Esophagus muscularis mucosa (tissue), 4 donors: ENCODE measurements at regions not wholly inside any gene's neighbourhood (a gene's known extent, or its start where the extent isn't known, plus 50 kb on each side); places are given as distances from the start of the nearest gene placed in this dataset.
A peak's percentile ranks its signal among the peaks of the same experiment; 100 is the strongest.

ENCODE experiments used
- DNase-seq: peaks from one replicate; pipeline ENCODE4 v3.0.0-alpha.2; 2017; ENCODE audit errors: extremely low spot score
- H3K27ac ChIP-seq, 4 donors: fragments of 200-600 bp; sonication (generic); replicated peaks in 1 of 4; 1 replicate in 3 of 4; 2 replicates in 1 of 4; pipeline ENCODE4 v1.5.1; 2016 to 2019; ENCODE audit warnings: mild to moderate bottlenecking in 1 of 4
- H3K27me3 ChIP-seq, 4 donors: fragments of 200-600 bp; sonication (generic); one replicate each; pipeline versions ENCODE4 v1.5.1 to v1.6.0; 2016 to 2019
- H3K36me3 ChIP-seq, 4 donors: fragments of 200-600 bp; sonication (generic); one replicate each; pipeline ENCODE4 v1.5.1; 2016 to 2019
- H3K4me1 ChIP-seq, 4 donors: fragments of 200-600 bp; sonication (generic); one replicate each; pipeline ENCODE4 v1.5.1; 2016 to 2019
- H3K4me3 ChIP-seq, 4 donors: fragments of 200-600 bp; sonication (generic); 1 replicate in 2 of 4; 2 replicates in 2 of 4; pipeline ENCODE4 v1.5.1; 2016 to 2019; ENCODE audit warnings: mild to moderate bottlenecking in 4 of 4, moderate library complexity in 1 of 4
- H3K9me3 ChIP-seq, 4 donors: fragments of 200-600 bp; sonication (generic); 1 replicate in 3 of 4; 2 replicates in 1 of 4; pipeline ENCODE4 v1.5.1; 2016 to 2019
- EP300 ChIP-seq: sonication (generic); formaldehyde crosslinking; IDR thresholded peaks from one replicate; pipeline ENCODE4 v1.6.1; 2017; ENCODE audit warnings: antibody characterized with exemption
- POLR2A ChIP-seq: fragments of 450-650 bp; IDR thresholded peaks from one replicate; pipeline ENCODE4 v1.6.1; 2017; ENCODE audit warnings: antibody characterized with exemption, moderate library complexity, mild to moderate bottlenecking, low read depth
- POLR2AphosphoS5 ChIP-seq, 2 donors: sonication (generic); formaldehyde crosslinking; IDR thresholded peaks; one replicate each; pipeline ENCODE4 v1.6.1; 2017; ENCODE audit warnings: antibody characterized with exemption in 2 of 2
- WGBS: methylation state at CpG from one replicate; pipeline ENCODE4 v1.1.5; 2018; 5-methylcytosine and 5-hydroxymethylcytosine counted together
- intact Hi-C: fragments of 100-400 bp; cut with DNase I; formaldehyde crosslinking; loops from one replicate; pipeline ENCODE4 v1.15.1; 2023
- TF ChIP-seq, protein P1 (sequence below), 3 experiments: fragments of 200-600 bp in 2 of 3; fragments of 450-650 bp in 1 of 3; sonication (generic) in 2 of 3; IDR thresholded peaks; one replicate each; pipeline ENCODE4 v1.5.1; 2017 to 2019; ENCODE audit warnings: antibody characterized with exemption in 3 of 3, mild to moderate bottlenecking in 2 of 3, moderate library complexity in 1 of 3

DNA sequence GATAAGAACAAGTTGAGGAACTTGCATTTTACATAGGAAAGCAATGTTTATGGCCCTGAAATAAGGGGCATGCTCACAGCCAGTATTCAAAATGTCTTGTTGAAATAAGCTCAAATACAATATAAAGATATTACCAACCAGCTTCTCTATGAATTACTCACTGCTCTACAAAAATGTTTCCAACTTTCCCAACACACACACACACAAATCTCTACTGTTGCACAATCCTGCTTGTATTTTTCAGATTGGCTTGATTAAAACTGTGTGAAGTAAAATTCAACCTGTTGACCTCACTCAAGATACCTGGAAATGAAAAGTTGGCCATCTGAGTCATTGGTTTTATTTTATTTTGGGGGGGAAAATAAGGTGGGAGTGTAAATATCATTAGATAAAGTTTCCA is 128.6 kb downstream of the CHIC2 start:
- Histone ChIP-seq H3K27ac (no peak overlapping the region), H3K27me3 (peaks cover 0 to 74% (median 5%) of the 10 kb centered on the region in 4 donors), H3K4me1 (no peaks in the 10 kb centered on the region), H3K9me3 (peaks cover 0 to 14% (median 11%) of the 10 kb centered on the region in 4 donors), H3K36me3 (no peaks in the 10 kb centered on the region), H3K4me3 (no peak overlapping the region)
- no peak for DNase-seq
- intact Hi-C loops: no loop called here
- TF ChIP-seq, protein P1, sequence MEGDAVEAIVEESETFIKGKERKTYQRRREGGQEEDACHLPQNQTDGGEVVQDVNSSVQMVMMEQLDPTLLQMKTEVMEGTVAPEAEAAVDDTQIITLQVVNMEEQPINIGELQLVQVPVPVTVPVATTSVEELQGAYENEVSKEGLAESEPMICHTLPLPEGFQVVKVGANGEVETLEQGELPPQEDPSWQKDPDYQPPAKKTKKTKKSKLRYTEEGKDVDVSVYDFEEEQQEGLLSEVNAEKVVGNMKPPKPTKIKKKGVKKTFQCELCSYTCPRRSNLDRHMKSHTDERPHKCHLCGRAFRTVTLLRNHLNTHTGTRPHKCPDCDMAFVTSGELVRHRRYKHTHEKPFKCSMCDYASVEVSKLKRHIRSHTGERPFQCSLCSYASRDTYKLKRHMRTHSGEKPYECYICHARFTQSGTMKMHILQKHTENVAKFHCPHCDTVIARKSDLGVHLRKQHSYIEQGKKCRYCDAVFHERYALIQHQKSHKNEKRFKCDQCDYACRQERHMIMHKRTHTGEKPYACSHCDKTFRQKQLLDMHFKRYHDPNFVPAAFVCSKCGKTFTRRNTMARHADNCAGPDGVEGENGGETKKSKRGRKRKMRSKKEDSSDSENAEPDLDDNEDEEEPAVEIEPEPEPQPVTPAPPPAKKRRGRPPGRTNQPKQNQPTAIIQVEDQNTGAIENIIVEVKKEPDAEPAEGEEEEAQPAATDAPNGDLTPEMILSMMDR (IDR thresholded peaks at IDR 0.05): no peak
- TF ChIP-seq POLR2AphosphoS5 (IDR thresholded peaks at IDR 0.05): no peak
- TF ChIP-seq EP300: no peak
- no peak for TF ChIP-seq POLR2A

DNA sequence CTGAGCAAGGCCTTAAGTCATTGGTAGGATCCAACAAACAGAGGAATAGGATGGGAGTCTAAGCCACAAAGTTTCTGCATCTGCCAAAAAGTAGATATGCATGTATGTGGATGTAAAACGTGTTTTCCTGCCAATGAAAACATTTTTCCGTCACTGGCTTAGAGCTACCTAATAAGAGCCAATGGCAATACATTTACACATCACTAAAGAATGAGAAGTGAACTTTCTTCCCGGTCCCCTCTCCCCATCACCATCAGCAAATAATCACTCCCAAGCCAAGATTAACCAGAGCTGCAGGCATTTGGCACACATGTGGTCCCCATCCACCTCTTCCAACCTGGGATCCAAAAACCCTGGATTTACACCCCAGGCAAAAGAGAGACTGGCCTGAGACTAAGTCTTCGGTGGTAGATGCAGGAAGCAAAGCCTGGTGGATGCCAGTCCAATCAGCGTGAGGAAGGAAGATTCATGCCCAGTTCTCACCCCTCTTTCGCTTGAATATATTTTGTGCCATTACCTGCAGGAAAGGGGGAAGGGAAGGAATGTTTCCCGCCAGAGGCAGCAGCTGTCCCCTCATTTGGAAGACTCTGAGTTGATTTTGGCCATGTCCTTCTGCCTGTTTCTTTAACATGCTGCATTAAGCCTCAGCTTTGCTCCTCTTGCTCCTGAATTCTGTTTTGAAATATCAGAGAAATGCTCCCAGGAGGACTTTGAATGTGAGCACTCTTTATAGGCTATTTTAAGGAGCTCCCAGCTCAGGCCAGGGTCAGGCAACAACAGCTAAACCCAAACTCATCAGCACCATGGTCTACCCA is 131.4 kb downstream of the CHIC2 start:
- Histone ChIP-seq H3K4me3 (no peak overlapping the region), H3K27ac (no peak overlapping the region), H3K36me3 (no peaks in the 10 kb centered on the region), H3K9me3 (peaks cover 0 to 4% (median 0%) of the 10 kb centered on the region in 4 donors), H3K4me1 (peaks cover 0 to 6% (median 2%) of the 10 kb centered on the region in 4 donors), H3K27me3 (peaks cover 0 to 60% (median 4%) of the 10 kb centered on the region in 4 donors)
- TF ChIP-seq POLR2AphosphoS5 (IDR thresholded peaks at IDR 0.05) (no peak), POLR2A (no peak), EP300 (no peak)
- TF ChIP-seq, protein P1 (IDR thresholded peaks at IDR 0.05): no peak
- intact Hi-C loops: no loop called here
- whole genome bisulfite sequencing: 79% methylated on average over 7 of the region's 7 CpGs
- peak; percentile 62 for DNase-seq

DNA sequence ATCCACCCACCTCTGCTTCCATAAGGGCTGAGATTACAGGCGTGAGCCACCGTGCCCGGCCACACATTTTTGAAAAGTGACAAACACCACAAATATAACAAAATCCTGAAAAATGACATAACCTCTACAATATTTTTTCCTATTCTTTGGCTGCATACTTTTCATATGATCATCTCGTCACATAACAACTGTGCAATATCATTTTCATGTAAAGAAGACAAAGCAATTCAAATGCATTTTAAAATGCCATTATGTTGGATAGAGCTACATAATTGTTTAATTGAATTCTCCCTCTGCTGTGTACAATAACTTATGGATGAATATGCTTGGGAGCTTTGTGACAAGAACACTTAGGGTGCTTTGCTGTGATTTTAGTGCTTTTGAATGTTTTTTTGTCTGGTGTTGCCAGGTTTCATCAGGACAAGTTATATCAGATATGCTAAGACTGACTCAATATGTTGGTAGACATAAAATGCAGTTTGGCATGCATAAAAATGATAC is 132.9 kb downstream of the CHIC2 start:
- TF ChIP-seq, protein P1 (IDR thresholded peaks at IDR 0.05): no peak
- TF ChIP-seq POLR2A (no peak), EP300 (no peak), POLR2AphosphoS5 (IDR thresholded peaks at IDR 0.05) (no peak)
- no peak overlapping the region for H3K27ac ChIP-seq
- peaks cover 0 to 52% (median 0%) of the 10 kb centered on the region in 4 donors for H3K27me3 ChIP-seq
- DNase-seq: no peak
- H3K4me3 ChIP-seq: no peak overlapping the region
- peaks cover 0 to 4% (median 0%) of the 10 kb centered on the region in 4 donors for H3K9me3 ChIP-seq
- H3K4me1 ChIP-seq: peaks cover 0 to 6% (median 2%) of the 10 kb centered on the region in 4 donors
- no peaks in the 10 kb centered on the region for H3K36me3 ChIP-seq
- WGBS: 90% methylated on average over 4 of the region's 4 CpGs
- intact Hi-C loops: no loop called here

DNA sequence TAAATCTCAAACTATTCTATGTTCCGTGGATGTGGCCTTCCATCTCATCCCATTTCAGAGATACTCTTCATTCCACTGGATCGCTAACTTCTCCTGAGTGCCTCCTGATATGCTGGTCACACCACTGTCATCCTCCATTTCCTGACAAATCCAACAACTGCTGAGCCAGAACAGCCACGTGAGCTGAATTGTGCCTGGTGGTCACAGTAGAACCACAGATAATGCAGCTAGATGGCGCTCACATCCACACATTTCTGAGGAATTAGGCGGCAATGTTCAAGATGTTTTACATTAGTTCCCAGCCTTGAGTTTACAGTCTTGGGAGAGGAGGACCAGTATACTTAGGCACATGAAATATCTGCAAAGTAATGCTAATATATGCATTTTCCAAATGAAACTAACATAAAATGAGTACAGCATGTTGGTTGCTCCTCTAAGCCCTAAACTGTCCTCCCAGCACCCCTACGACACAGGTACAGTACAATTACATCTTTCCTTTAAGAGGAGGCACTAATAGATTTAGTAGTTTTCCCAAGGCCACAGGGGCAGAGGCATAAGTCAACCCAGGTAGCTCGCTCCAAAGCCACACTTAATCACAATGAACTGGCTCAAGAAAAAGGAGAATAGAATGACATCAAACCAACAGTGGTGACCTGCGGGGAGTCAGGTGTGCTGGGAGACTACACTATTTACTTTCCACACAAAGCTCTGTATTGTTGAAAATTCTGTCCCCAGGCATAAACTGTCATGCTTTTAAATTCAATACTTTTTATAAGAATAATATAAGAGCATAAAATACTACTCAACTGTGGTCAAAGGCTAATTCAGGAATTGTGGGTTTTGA is 134.2 kb downstream of the CHIC2 start:
- Histone ChIP-seq H3K27me3 (peaks cover 0 to 59% (median 0%) of the 10 kb centered on the region in 4 donors), H3K4me3 (no peak overlapping the region), H3K9me3 (peaks cover 0 to 4% (median 0%) of the 10 kb centered on the region in 4 donors), H3K27ac (no peak overlapping the region), H3K36me3 (no peaks in the 10 kb centered on the region), H3K4me1 (peaks cover 0 to 6% (median 2%) of the 10 kb centered on the region in 4 donors)
- DNase-seq: no peak
- TF ChIP-seq POLR2AphosphoS5 (IDR thresholded peaks at IDR 0.05) (peak in 1 of 2 donors; percentile 60), EP300 (no peak), POLR2A (no peak)
- TF ChIP-seq, protein P1 (IDR thresholded peaks at IDR 0.05): peak; percentile 68 to 76 (median 75)
- 42% methylated on average over 8 of the region's 8 CpGs for WGBS
- intact Hi-C loops: loop anchor here (1.0 kb wide), 1 partner anchor 287 kb away; no protein-coding TSS in a partner anchor
